Stimulated activated CD4-positive, alpha-beta T cell treated with anti-CD3 and anti-CD28 coated beads, TNF-alpha, amount 100 ng/mL, for 1 hour (primary cell): ENCODE measurements at regions not wholly inside any gene's neighbourhood (a gene's known extent, or its start where the extent isn't known, plus 50 kb on each side); places are given as distances from the start of the nearest gene placed in this dataset.
A peak's percentile ranks its signal among the peaks of the same experiment; 100 is the strongest.

Experiments
- DNase-seq, 3 donors: peaks; one replicate each; pipeline ENCODE4 v3.0.0-alpha.2; 2020; ENCODE audit warnings: low read depth in 3 of 3, low spot score in 1 of 3

- DNase-seq, result no peak
These were observed 413.9 kb downstream of the KLF12 start for GRCh38 chr13:73720216-73720840.

GRCh38 chr13:73718246-73718645 is 416.0 kb downstream of the KLF12 start:
- no peak for DNase-seq

- no peak for DNase-seq
These were observed 416.6 kb downstream of the KLF12 start for GRCh38 chr13:73717632-73718031.

GRCh38 chr13:73715911-73716510 is 418.2 kb downstream of the KLF12 start:
- no peak for DNase-seq

- DNase-seq, result peak in 2 of 3 donors; percentile 3 to 11
These were observed 418.9 kb downstream of the KLF12 start for GRCh38 chr13:73715114-73715910.

- DNase-seq, result no peak
These were observed 419.7 kb downstream of the KLF12 start for GRCh38 chr13:73714522-73714921.

GRCh38 chr13:73708393-73708985 is 425.7 kb downstream of the KLF12 start:
- peak in 1 of 3 donors; percentile 21 for DNase-seq

- no peak for DNase-seq
These were observed 429.6 kb downstream of the KLF12 start for GRCh38 chr13:73704587-73704986.

GRCh38 chr13:73703606-73704005 is 430.6 kb downstream of the KLF12 start:
- DNase-seq, result no peak

GRCh38 chr13:73702419-73703071 is 431.7 kb downstream of the KLF12 start:
- DNase-seq, result no peak

- no peak for DNase-seq
These were observed 433.0 kb downstream of the KLF12 start for GRCh38 chr13:73701160-73701559.

- no peak for DNase-seq
These were observed 435.3 kb downstream of the KLF12 start for GRCh38 chr13:73698859-73699258.

- no peak for DNase-seq
These were observed 437.0 kb downstream of the KLF12 start for GRCh38 chr13:73697166-73697565.

GRCh38 chr13:73696713-73697112 is 437.5 kb downstream of the KLF12 start:
- no peak for DNase-seq

- DNase-seq, result no peak
These were observed 437.9 kb downstream of the KLF12 start for GRCh38 chr13:73696271-73696670.

- no peak for DNase-seq
These were observed 438.9 kb downstream of the KLF12 start for GRCh38 chr13:73695325-73695724.

GRCh38 chr13:73693215-73693614 is 441.0 kb downstream of the KLF12 start:
- no peak for DNase-seq

GRCh38 chr13:73691891-73692290 is 442.3 kb downstream of the KLF12 start:
- no peak for DNase-seq

- DNase-seq, result no peak
These were observed 446.3 kb downstream of the KLF12 start for GRCh38 chr13:73687929-73688328.

- no peak for DNase-seq
These were observed 447.1 kb downstream of the KLF12 start for GRCh38 chr13:73687087-73687486.

- DNase-seq, result no peak
These were observed 449.5 kb downstream of the KLF12 start for GRCh38 chr13:73684750-73685149.
